ENCODE measurements at regions not wholly inside any gene's neighbourhood (a gene's known extent, or its start where the extent isn't known, plus 50 kb on each side); places are given as distances from the start of the nearest gene placed in this dataset.
"Not testable (repeated sequence)": the region's sequence is repeated elsewhere in the genome, so short reads cannot be mapped to it uniquely, and the experiment has no call there.

DNA sequence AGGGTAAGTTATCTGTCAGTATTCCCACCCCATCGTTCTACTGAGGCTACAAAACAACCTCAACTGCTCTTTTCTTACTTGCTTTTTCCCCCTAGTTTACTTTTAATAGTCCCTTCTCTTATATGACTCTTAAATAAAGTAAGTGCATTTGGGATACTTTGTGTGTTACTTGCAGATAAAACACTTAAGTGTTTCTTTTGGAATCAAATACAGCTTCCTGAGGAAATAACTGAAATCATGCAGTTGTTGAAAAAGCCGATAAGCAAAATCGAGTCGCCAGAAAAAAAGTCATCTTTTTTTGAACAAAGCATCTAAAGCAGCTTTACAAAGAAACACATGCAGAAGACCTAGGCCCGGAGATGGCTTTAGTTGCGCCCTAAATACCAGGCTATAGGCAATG, 53.5 kb upstream of the EPB41L4A start:
- DNase-seq (no peak), ATAC-seq (no peak)
- intact Hi-C loops (cut with micrococcal nuclease), result no loop called here

DNA sequence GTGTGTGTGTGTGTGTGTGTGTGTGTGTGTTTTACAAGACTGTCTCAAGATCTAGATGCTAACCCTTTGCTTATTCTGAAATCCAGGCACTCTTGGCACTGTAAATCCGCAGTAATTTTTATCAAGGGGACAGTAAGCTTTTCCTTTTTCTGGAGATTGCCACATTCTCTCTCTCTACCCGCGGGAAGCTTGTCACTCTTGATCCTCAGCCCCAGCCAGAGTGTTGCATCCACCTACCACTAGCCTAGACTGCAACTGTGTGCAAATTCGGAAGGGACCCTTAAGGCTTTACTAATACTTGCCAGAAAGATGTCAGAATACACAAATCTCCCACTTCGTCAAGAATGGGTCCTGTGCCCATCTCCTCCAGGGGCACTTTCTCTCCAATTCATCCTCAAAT, 54.9 kb upstream of the EPB41L4A start:
- ATAC-seq (peak; percentile 50), DNase-seq (no peak)
- intact Hi-C loops (cut with micrococcal nuclease), result no loop called here

DNA sequence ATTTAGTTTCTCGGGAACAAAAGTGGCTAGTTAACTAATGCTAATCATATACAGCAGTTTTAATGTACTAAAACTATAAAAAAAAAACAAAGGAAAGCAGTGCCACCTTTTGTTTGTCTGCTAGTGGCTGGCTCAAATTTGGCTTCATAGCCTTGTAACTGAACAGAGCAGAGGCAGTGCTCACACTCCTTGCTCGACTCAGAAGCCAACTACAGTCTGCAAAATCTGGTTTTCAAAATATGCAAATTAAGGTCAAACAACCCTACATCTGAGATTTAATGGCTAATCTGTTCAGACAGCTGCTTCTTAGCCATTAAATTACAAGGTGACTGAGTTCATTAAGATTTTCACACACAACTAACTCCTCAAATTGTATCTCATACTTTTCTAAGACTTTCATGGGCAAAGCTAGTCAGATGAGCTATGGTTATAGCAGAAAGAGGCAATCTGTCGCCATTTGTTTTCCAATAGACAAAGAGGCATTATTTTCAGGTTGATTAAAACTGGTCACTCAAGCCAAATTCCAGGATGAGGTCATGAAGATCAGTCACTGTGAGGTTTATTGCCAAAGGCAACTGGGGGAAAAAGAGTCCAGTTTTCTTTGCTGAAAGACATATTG, 56.8 kb upstream of the EPB41L4A start:
- DNase-seq, result no peak
- peak; percentile 77 for ATAC-seq
- intact Hi-C loops (cut with micrococcal nuclease), result no loop called here

DNA sequence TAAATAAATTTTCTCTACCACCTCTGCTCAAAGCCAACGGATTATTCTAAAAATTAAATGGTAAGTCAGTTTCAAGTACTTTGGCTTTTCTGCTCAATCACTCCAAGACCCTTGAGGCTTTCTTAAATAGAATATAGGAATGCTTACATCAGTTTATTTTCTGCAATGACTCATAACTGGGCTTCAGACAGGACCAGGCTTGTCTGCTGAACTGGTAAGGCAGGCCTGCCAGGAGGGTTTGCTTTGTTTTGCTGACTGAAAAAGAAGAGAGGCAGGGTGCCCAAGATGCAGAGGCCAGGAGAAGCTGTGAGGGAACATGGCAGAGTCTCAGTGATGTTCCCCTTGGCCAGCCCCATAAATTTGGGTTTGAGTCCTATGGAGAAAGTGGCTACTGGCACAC, 60.3 kb upstream of the EPB41L4A start:
- intact Hi-C loops (cut with micrococcal nuclease), result no loop called here
- ATAC-seq, result no peak

DNA sequence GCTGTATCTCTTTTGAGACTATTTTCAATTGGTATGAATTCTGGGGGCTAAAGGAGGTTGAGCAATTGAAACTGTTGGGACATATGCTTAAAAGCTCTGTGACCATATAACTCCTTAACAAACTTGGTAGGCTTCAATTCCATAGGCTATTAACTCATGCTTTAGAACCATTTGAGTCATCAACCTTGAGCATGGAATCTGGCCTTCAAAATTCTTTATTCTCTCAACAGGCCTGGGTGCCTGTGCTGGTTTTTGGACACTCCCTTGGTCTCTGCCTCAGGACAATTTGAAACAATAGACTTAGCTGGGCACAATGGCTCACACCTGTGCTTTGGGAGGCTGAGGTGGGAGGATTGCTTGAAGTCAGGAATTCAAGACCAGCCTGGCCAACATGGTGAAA, 61.4 kb upstream of the EPB41L4A start:
- intact Hi-C loops (cut with micrococcal nuclease), result no loop called here
- ATAC-seq (no peak), DNase-seq (no peak)

More for the DNA sequence above, 60.3 kb upstream of the EPB41L4A start:
- DNase-seq, result no peak

DNA sequence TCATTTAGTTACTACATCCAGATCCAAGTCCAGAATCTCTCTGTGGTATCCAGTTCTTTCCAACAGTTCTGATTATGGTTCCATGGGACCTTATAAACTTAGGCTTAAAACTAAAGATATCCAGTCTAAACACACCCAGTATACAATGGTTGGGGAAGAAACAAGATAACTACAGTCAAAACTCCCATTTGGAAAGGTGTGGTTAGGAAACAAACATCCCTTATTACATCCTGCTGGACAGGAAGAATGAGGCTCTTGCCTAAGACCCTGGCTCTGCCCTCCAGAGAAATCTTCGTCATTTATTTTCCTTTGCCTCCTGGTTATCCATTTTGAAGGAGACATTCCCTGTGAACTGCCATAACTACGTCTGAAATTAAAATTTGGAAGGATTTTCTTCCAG, 64.6 kb upstream of the EPB41L4A start:
- ATAC-seq, result no peak
- intact Hi-C loops (cut with micrococcal nuclease), result no loop called here
- DNase-seq, result no peak

DNA sequence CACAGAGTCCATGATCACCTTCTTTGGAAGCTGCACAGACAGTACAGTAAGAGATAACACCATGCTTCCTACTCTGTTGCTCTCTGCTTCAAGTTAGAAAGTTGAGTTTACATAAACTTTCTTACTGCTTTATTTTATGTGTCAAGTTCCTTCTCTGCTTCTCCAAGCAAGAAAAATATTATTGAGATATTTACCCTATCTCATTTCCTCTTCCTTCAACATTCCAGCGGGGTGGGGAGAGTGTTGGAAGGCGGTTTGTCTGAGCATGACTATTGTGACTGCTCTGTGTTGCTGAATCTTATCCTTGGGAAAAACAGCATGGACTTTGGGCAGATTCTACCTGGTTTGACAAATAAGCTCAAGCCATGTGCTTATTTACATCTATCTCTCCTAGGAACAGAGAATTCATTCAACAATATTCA, 66.9 kb upstream of the EPB41L4A start:
- DNase-seq (no peak), ATAC-seq (no peak)
- intact Hi-C loops (cut with micrococcal nuclease), result no loop called here

DNA sequence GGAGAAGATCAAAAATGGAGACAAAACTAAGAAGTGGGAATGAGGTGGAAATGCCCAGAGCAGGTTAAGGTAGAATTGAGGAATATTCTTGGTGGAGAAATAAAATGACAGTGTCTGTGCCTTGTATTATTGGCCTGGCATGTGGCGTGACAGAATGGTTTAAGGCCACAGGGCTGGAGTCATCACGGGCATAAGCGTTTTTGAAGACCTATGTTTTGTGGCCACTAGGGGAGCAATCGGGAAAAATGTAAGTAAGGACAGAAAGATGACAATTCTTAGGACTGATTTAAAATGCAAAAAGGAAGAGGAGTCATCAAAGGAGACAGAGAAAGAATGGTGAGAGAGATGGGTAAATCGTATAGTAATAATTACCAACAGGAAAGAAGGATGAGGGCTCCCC, 72.2 kb upstream of the EPB41L4A start:
- intact Hi-C loops (cut with micrococcal nuclease), result no loop called here
- ATAC-seq (no peak), DNase-seq (no peak)

DNA sequence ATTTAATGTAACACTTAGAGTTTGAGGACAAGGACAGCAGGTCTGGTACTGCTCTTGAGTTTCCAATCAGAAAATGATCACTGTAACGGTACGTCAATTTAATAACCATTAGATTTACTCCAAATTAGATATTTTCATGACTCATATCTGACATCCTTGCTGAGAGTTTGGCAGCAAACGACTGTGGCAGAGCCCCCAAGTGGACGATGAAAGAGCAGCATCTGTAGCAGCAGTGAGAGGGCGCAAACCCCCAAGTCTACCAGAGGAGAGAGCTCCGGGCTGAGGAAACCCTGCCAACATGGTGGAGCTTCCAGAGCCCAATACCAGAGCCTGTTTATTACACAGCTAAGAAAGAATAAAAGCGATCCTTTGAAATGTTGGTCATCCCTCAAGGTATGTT, 73.2 kb upstream of the EPB41L4A start:
- DNase-seq, result peak; percentile 65
- peak; percentile 86 for ATAC-seq
- intact Hi-C loops (cut with micrococcal nuclease), result no loop called here

DNA sequence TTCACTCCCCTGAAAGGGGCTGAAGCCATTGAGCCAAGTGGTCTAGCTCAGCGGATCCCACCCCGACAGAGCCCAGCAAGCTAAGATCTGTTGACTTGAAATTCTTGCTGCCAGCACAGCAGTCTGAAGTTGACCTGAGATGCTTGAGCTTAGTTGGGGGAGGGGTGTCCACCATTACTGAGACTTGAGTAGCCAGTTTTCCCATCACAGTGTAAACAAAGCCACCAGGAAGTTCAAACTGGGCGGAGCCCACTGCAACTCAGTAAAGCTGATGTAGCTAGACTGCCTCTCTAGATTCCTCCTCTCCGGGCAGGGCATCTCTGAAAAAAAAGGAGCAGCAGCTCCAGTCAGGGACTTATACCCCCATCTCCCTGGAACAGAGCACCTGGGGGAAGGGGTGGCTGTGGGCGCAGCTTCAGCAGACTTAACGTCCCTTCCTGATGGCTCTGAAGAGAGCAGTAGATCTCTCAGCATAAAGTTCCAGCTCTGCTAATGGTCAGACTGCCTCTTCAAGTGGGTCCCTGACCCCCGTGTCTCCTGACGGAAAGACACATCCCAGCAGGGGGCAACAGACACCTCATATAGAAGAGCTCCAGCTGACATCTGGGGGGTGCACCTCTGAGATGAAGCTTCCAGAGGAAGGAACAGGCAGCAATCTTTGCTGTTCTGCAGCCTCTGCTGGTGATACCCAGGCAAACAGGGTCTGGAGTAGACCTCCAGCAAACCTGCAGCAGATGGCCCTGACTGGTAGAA, 84.8 kb upstream of the EPB41L4A start:
- DNase-seq; ATAC-seq; intact Hi-C loops (cut with micrococcal nuclease): not testable (repeated sequence)

DNA sequence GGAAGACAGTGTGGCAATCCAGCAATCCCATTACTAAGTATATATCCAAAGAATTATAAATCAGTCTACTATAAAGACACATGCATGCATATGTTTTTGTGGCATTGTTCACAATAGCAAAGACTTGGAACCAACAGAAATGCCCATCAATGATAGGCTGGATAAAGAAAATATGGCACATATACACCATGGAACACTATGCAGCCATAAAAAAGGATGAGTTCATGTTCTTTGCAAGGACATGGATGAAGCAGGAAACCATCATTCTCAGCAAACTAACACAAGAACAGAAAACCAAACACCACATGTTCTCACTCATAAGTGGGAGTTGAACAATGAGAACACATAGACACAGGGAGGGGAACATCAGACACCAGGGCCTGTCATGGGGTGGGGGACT, 90.0 kb upstream of the EPB41L4A start:
- DNase-seq; intact Hi-C loops (cut with micrococcal nuclease); ATAC-seq: not testable (repeated sequence)

DNA sequence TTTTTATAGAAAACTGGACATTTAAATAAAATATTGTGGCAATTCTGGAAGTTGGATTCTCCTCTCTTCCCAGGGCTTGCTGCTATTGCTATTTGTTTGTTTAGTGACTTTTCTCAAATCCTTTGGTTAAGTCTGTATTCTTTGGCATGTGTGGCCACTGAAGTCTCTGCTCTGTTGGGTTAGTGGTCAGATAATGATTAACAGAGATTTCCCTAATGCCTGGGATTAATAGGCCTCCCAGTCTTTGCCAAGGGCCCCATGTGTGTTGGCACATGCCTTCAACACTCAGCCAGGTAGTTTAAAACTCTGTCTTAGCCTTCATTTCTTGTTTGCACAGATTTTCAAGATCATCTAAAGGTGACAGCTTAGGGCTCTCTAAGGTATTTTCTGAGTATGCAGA, 92.8 kb upstream of the EPB41L4A start:
- ATAC-seq (no peak), DNase-seq (no peak)
- intact Hi-C loops (cut with micrococcal nuclease), result no loop called here

DNA sequence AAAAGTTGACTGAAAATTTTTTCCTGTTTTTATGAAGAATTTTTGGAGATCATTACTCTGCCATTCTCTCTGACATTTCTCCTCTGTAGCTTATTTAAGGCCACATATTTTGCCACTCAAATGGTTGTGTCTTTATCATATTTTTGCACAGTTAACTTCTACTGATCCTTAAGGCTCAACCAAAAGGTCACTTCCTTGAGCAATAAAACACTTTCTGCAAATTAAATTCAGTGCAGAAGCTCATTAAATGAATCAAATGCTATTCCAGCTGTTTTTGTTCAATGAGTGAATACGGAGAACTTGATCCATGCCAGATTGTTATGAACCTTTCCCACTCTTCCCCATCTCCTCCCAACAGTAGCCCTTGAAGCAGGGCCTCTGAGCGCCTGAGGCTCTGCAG, 93.8 kb upstream of the EPB41L4A start:
- no peak for ATAC-seq
- intact Hi-C loops (cut with micrococcal nuclease), result no loop called here
- no peak for DNase-seq

DNA sequence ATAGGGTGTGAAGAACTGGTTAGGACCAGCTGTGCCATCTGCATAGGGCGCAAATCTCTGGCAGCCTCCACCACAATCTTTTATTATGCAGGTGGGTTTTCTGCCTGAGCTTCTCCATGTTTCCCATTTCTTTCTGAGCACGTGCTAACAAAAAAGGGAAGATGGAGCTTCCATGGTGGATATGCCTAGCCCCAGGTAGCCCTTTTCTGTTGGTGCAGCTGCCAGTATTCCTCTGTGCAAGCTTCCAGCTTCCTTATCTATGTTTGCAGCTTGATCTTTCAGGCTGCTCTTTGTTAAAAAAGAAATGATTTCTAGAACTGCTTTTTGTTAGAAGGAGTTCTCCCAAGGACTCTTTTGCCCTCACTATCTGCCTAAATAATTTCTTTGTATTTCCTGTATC, 95.0 kb upstream of the EPB41L4A start:
- DNase-seq (no peak), ATAC-seq (no peak)
- intact Hi-C loops (cut with micrococcal nuclease), result no loop called here

DNA sequence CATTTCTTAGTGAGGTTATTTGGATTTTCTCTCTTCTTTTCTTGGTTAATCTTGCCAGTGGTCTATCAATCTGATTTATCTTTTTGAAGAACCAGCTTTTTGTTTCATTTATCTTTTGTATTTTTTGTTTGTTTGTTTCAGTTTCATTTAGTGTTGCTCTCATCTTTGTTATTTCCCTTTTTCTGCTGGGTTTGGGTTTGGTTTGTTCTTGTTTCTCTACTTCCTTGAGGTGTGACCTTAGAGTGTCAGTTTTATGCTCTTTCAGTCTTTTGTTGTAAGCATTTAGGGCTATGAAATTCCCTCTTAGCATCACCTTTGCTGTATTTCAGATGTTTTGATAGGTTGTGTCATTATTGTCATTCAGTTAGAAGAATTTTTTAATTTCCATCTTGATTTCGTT, 101.4 kb upstream of the EPB41L4A start:
- intact Hi-C loops (cut with micrococcal nuclease); ATAC-seq; DNase-seq: not testable (repeated sequence)

DNA sequence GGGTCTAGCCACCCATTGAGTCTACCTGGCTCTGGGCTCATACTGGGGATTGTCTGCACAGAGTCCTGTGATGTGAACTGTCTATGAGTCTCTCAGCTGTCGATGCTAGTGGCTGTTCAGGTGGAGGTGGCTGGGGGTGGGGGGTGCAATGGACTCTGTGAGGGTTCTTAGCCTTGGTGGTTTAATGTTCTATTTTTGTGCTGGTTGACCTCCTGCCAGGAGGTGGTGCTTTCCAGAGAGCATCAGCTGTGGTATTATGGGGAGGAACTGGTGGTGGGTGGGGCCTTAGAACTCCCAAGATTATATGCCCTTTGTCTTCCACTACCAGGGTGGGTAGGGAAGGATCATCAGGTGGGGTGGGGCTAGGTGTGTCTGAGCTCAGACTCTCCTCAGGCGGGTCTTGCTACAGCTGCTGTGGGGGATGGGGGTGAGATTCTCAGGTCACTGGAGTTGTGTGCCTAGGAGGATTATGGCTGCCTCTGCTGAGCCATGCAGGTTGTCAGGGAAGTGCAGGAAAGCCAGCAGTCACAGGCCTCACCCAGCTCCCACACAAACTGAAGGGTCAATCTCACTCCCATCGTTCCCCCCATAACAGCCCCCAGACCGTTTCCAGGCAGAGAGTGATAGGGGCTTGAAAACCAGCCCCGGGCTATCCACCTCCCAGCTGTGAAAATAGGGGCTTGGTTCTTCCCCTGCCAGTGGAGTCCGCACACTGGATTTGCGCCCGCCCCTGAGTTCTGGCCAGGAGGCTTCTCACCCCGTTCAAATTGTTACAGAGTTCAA, 104.0 kb upstream of the EPB41L4A start:
- intact Hi-C loops (cut with micrococcal nuclease); ATAC-seq: not testable (repeated sequence)

DNA sequence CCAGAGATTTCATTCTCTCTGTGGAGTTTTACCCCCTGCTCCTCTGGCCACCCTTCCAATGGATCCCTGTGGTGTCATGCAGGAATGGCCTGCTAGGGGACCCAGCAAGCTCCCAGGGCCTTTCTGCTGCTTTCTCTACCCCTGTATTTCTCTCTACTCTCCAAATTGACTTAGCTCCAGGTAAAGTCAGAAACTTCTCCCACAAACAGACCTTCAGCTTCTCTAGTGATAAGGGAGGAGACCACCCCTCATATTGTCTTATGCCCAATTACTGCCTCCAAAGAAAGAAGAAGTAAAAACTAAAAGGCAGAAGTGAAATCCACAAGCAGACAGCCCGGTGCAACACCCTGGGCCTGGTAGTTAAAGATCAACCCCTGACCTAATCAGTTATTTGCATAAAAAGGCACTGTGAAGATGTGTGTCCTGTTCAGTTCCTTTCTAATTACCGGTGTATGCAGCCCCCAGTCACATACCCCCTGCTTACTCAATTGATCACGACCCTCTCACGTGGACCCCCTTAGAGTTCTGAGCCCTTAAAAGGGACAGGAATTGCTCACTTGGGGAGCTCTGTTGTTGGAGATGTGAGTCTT, 104.7 kb upstream of the EPB41L4A start:
- ATAC-seq; DNase-seq; intact Hi-C loops (cut with micrococcal nuclease): not testable (repeated sequence)

More for the DNA sequence above, 104.0 kb upstream of the EPB41L4A start:
- not testable (repeated sequence) for DNase-seq

DNA sequence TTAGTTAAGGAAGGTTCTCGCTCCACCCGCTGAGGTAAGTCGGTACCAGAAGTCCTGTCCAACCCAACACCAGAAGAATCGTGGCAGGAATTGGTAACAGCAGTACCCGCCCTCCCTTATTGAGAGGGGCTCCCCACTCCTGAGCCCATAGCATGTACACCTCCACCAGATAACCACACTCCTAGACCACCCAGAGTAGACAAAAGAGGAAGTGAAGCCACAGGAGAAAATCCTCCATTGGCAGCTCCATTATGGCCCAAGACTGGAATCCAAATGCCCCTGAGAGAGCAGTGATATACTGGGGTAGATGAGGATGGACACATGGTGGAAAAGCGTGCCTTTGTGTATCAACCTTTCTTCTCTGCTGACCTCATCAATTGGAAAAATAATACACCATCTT, 106.1 kb upstream of the EPB41L4A start:
- intact Hi-C loops (cut with micrococcal nuclease), result no loop called here
- ATAC-seq (no peak), DNase-seq (no peak)

DNA sequence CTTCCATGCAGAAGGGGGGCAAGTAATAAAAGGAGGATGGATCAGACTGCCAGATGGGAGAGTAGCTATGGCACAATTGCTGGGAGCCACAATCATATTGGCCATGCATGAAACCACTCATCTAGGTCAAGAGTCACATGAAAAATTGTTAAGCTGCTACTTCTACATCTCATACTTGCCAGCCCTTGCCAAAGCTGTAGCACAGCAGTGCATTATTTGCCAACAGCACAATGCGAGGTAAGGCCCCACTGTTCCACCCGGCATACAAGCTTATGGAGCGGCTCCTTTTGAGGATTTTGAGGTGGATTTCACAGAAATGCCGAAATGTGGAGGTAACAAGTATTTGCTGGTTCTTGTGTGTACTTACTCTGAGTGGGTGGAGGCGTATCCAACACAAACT, 109.9 kb upstream of the EPB41L4A start:
- ATAC-seq (no peak), DNase-seq (no peak)
- intact Hi-C loops (cut with micrococcal nuclease), result no loop called here

DNA sequence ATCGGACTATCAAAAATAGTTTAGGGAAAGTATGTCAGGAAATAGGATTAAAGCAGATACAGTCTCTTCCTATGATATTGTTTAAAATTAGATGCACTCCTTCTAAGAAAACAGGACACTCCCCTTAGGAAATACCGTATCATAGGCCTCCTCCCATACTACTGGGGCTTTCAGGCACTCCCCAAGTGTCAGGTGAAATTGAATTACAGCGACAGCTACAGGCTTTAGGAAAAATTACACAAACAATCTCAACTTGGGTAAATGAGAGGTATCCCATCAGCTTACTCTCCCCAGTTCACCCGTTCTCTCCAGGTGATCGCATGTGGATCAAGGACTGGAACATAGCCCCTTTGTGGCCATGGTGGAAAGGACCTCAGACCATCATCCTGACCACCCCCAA, 110.4 kb upstream of the EPB41L4A start:
- ATAC-seq (no peak), DNase-seq (no peak)
- intact Hi-C loops (cut with micrococcal nuclease), result no loop called here
